ENCODE measurements at regions not wholly inside any gene's neighbourhood (a gene's known extent, or its start where the extent isn't known, plus 50 kb on each side); places are given as distances from the start of the nearest gene placed in this dataset.

DNA sequence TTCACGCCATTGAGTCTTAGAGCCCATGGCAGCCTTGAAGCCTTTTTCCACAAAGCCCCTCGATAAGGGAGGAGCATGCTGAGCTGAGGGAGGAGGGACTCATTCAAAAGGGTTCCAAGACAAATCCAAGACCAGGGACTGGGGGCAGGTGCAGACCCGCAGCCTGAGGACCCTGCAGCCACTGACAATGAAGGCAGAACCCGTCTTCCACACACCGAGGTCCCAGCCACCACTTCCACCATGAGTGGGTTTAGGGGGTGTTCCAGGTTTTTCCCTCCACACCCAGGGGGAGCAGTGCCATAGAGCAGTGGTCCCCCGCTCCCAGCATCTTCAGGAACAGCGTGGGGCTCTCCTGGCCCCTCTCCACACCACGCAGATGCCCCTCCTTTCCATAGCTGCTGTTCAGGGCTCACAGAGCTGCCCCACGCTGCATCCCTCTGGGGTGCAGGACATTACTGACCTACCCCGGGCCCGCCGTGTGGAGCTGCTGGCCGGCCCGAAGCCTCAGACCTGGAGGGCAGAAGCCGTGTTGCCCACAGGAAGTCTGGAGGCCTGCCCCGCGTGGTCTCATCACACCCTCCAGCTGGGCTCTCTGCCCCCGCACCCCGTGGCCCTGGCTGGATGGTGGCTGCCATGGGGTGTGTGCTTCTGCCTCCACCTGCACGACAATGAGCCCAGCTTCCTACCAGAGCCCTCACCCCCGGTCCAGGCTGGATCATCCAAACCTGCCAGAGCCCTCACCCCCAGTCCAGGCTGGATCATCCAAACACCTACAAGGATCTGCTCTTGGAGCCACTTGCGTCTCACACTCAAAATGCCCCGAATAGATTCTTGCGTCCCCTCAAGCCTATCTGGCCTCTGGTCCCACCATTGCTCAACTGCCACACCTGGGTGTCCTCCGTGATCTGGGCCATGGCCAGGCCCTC, 220.0 kb upstream of the TCERG1L start:
- H3K27me3 ChIP-seq (replicated peaks; ENCODE audit: control insufficient read depth, insufficient read depth, low read length) = no peaks in the 10 kb centered on the region
- no peaks in the 10 kb centered on the region for H3K36me3 ChIP-seq (ENCODE audit: control insufficient read depth, insufficient read depth, low read length)
- H3K27me3 Mint-ChIP-seq (ENCODE audit: insufficient read depth, unreplicated experiment) = peaks cover 14% of the 10 kb centered on the region
- no peak for DNase-seq
- TF ChIP-seq, protein P1, sequence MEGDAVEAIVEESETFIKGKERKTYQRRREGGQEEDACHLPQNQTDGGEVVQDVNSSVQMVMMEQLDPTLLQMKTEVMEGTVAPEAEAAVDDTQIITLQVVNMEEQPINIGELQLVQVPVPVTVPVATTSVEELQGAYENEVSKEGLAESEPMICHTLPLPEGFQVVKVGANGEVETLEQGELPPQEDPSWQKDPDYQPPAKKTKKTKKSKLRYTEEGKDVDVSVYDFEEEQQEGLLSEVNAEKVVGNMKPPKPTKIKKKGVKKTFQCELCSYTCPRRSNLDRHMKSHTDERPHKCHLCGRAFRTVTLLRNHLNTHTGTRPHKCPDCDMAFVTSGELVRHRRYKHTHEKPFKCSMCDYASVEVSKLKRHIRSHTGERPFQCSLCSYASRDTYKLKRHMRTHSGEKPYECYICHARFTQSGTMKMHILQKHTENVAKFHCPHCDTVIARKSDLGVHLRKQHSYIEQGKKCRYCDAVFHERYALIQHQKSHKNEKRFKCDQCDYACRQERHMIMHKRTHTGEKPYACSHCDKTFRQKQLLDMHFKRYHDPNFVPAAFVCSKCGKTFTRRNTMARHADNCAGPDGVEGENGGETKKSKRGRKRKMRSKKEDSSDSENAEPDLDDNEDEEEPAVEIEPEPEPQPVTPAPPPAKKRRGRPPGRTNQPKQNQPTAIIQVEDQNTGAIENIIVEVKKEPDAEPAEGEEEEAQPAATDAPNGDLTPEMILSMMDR (IDR thresholded peaks at IDR 0.05; ENCODE audit: insufficient read depth in 1 of 2, low read depth in 1 of 2, low read length in 1 of 2, severe bottlenecking in 1 of 2, unreplicated experiment in 1 of 2) = no peak
- H3K27ac Mint-ChIP-seq (ENCODE audit: unreplicated experiment) = no peak overlapping the region
- H3K9me3 ChIP-seq = no peaks in the 10 kb centered on the region
- H3K36me3 Mint-ChIP-seq (ENCODE audit: insufficient read depth, unreplicated experiment) = no peaks in the 10 kb centered on the region
- intact Hi-C loops (cut with micrococcal nuclease; ENCODE audit: unreplicated experiment) = no loop called here
- no peaks in the 10 kb centered on the region for H3K4me1 Mint-ChIP-seq (ENCODE audit: low read depth, unreplicated experiment)
- POLR2A ChIA-PET = no interaction called here
- no peak overlapping the region for H3K4me3 ChIP-seq (ENCODE audit: low read depth, low read length)
- no peaks in the 10 kb centered on the region for H3K4me1 ChIP-seq
- H3K4me3 Mint-ChIP-seq (ENCODE audit: unreplicated experiment) = no peak overlapping the region
- no TSS peak for BruUV-seq (replicated peaks)
- H3K9me3 Mint-ChIP-seq (ENCODE audit: unreplicated experiment) = no peaks in the 10 kb centered on the region
- CTCF ChIA-PET = no interaction called here

DNA sequence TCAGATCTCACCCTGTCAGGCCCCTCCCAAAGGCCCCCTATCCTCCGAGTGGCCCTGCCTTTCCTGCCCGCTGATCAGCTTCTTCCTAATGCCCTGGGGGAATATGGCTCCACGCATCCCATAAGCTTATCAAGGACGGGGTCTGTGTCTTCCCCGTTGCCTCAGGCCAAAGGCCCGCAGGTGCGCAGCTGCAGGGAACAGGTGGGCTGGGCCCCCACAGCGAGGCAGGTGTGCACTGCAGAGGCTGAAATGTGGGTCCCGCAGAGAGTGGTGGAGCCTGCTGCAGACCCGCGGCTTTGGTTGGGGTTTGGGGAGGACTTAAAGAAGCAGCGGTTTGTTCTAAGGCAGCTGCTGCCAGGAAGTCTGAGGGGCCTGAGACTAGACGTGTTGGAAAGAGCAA, 220.8 kb upstream of the TCERG1L start:
- H3K36me3 Mint-ChIP-seq (ENCODE audit: insufficient read depth, unreplicated experiment) = no peaks in the 10 kb centered on the region
- CTCF ChIA-PET = no interaction called here
- H3K27me3 Mint-ChIP-seq (ENCODE audit: insufficient read depth, unreplicated experiment) = peaks cover 16% of the 10 kb centered on the region
- intact Hi-C loops (cut with micrococcal nuclease; ENCODE audit: unreplicated experiment) = no loop called here
- TF ChIP-seq, protein P1 (IDR thresholded peaks at IDR 0.05; ENCODE audit: insufficient read depth in 1 of 2, low read depth in 1 of 2, low read length in 1 of 2, severe bottlenecking in 1 of 2, unreplicated experiment in 1 of 2) = no peak
- H3K27ac Mint-ChIP-seq (ENCODE audit: unreplicated experiment) = no peak overlapping the region
- H3K27me3 ChIP-seq (replicated peaks; ENCODE audit: control insufficient read depth, insufficient read depth, low read length) = no peaks in the 10 kb centered on the region
- no peak overlapping the region for H3K4me3 Mint-ChIP-seq (ENCODE audit: unreplicated experiment)
- no peaks in the 10 kb centered on the region for H3K4me1 ChIP-seq
- no TSS peak for BruUV-seq (replicated peaks)
- no peak overlapping the region for H3K4me3 ChIP-seq (ENCODE audit: low read depth, low read length)
- POLR2A ChIA-PET = no interaction called here
- H3K36me3 ChIP-seq (ENCODE audit: control insufficient read depth, insufficient read depth, low read length) = no peaks in the 10 kb centered on the region
- H3K9me3 ChIP-seq = no peaks in the 10 kb centered on the region
- H3K9me3 Mint-ChIP-seq (ENCODE audit: unreplicated experiment) = no peaks in the 10 kb centered on the region
- DNase-seq = no peak
- no peaks in the 10 kb centered on the region for H3K4me1 Mint-ChIP-seq (ENCODE audit: low read depth, unreplicated experiment)

DNA sequence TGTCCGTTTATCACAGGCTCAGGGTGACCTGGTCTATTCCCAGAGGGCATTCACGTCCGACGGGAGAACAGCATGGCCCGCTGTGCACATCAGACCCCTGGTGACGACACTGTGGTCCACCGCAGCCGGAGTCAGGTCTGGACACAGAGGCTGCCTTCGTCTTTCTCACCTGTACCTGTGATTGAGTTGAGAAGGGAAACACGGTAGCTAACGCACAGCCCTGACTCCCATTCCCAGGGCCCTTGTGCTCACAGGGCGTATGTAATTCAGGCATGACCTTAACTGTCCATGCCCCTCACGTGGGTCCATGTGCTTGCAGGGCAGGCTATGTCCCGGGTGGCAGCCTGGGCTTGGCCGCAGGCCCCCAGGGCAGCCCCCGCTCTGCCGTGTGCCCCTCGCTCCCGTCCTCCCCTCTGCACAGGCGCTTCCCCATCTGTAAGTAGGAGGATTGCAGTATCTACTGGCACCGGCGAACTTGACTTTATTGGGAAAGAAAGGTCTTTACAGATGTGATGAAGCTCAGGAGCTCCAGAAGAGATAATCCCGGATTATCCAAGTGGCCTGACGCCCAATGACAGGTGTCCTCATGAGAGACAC, 221.3 kb upstream of the TCERG1L start:
- CTCF ChIA-PET = no interaction called here
- Mint-ChIP-seq H3K9me3 (ENCODE audit: unreplicated experiment) (no peaks in the 10 kb centered on the region), H3K36me3 (ENCODE audit: insufficient read depth, unreplicated experiment) (no peaks in the 10 kb centered on the region), H3K4me3 (ENCODE audit: unreplicated experiment) (no peak overlapping the region), H3K27me3 (ENCODE audit: insufficient read depth, unreplicated experiment) (peaks cover 16% of the 10 kb centered on the region), H3K4me1 (ENCODE audit: low read depth, unreplicated experiment) (no peaks in the 10 kb centered on the region), H3K27ac (ENCODE audit: unreplicated experiment) (no peak overlapping the region)
- BruUV-seq (replicated peaks) = no TSS peak
- no peaks in the 10 kb centered on the region for H3K9me3 ChIP-seq
- no peak overlapping the region for H3K4me3 ChIP-seq (ENCODE audit: low read depth, low read length)
- no peaks in the 10 kb centered on the region for H3K4me1 ChIP-seq
- DNase-seq = no peak
- intact Hi-C loops (cut with micrococcal nuclease; ENCODE audit: unreplicated experiment) = no loop called here
- H3K27me3 ChIP-seq (replicated peaks; ENCODE audit: control insufficient read depth, insufficient read depth, low read length) = no peaks in the 10 kb centered on the region
- TF ChIP-seq, protein P1 (IDR thresholded peaks at IDR 0.05; ENCODE audit: insufficient read depth in 1 of 2, low read depth in 1 of 2, low read length in 1 of 2, severe bottlenecking in 1 of 2, unreplicated experiment in 1 of 2) = no peak
- POLR2A ChIA-PET = no interaction called here
- H3K36me3 ChIP-seq (ENCODE audit: control insufficient read depth, insufficient read depth, low read length) = no peaks in the 10 kb centered on the region

Measured in Caco-2 (cell line).